NCI-H226 (cell line): ENCODE measurements at regions not wholly inside any gene's neighbourhood (a gene's known extent, or its start where the extent isn't known, plus 50 kb on each side); places are given as distances from the start of the nearest gene placed in this dataset.
"Not testable (repeated sequence)": the region's sequence is repeated elsewhere in the genome, so short reads cannot be mapped to it uniquely, and the experiment has no call there.

Experiments used
- DNase-seq: peaks from one replicate; pipeline ENCODE4 v3.0.0-alpha.2; 2015

GRCh38 chr14:28577187-28577586 is 189.4 kb upstream of the FOXG1 start:
- DNase-seq, result no peak

- no peak for DNase-seq
These were observed 188.9 kb upstream of the FOXG1 start for GRCh38 chr14:28577711-28578131.

- DNase-seq, result no peak
These were observed 181.6 kb upstream of the FOXG1 start for GRCh38 chr14:28584951-28585350.

DNA sequence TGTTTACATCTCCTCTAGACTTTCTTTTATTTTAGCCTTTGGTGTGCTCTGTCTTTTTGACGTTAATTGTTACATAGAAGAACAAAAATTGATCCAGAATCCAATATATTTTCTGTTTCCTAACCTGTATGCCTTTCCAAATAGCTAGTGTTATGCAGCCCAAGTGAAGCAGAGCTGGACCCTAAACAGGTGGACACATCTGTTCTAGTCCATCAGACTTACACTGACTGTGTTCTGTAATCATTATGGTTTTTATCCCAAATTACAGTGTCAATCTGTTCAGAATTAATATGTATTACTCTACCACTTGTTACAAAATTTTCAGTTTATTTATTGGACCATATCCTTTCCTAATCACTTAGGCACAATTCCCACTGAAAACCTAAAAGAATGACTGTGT is 176.8 kb upstream of the FOXG1 start:
- DNase-seq, result no peak

GRCh38 chr14:28596391-28596790 is 170.2 kb upstream of the FOXG1 start:
- DNase-seq, result no peak

DNA sequence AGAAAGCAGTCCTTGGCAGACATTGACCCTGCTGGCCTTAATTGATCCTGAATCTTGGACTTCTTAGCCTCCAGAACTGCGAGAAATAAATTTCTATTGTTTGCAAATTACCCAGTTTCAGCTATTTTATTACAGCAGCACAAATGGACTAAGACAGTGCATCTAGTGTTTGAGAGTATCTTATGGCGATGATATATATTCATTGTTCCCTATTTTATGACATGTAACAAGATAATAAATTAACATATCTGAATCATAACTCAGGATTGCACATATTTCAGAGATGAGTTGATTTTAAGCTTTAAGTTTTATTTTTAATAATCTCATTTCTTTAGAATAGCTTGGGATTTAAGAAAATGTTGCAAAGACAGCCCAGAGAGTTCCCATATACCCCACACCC is 167.4 kb upstream of the FOXG1 start:
- DNase-seq, result no peak

DNA sequence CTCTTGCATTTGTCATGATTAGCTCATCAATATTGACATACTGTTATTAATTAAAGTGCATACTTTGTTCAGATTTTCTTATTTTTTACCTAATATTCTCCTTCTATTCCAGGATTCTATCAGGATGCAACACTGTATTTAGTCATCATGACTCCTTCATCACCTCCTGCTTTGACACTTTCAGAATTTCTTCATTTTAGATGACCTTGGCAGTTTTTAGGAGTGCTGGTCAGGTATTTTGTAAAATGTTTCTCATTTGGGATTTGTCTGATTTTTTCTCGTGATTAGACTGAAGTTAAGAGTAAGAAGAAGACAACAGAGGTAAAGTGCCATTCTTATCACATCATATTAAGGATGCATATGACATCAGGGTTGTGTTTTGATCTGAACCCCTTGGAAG is 167.0 kb upstream of the FOXG1 start:
- no peak for DNase-seq

DNA sequence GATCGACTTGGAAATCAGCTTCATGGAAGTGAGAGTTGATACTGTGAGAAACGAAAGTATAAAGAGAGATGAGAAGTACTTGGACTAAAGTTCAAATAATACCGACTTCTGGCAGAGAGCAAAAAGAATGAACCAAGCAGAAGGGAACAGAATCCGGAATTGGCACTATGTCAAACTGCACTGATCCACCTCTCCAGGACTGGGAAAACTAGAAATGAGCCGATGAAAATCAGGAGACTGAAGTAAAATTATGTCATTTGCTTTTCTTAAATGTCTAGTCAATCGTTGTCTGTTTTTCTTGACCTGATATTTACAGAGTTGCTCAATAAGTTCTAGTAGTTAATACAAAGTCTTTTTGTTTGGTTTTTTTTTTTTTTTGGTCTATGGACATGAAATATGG is 163.0 kb upstream of the FOXG1 start:
- DNase-seq, result no peak

DNA sequence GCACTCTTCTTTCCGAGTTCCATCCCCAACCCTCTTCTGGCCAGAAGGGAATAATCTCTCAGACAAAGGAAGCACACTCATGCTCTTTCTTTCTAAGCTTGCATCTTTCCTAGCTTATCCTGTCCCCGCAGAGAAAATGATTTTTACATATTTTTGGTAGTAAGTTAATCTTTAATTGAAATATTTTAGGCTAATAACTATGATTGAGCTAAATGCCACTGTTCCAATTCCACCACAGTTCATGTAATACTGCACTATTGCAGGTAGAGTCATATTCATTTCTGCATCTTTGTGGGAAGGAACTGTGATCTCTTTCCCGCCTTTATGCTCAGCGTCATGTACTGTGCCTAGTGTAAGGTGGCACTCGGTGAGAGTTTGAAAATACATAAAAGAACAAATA is 158.9 kb upstream of the FOXG1 start:
- DNase-seq, result no peak

DNA sequence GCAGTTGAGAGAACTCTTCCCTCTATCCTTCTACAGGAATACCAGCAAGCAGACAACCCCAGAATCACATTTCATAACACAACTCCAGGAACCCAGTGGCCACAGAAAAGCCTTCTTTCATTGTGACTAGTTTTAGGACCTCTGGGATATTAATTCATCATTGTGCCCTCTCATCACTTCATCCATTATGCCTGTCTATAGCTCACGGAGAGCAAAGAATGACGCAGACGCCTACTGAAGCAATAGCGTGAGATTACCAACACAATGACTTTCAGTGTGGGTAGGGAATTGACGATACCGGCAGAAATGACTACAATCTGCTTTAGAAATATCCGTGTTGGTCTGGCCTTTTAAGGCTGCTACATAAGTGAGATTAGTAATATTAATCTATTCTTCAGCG is 158.1 kb upstream of the FOXG1 start:
- DNase-seq, result no peak

DNA sequence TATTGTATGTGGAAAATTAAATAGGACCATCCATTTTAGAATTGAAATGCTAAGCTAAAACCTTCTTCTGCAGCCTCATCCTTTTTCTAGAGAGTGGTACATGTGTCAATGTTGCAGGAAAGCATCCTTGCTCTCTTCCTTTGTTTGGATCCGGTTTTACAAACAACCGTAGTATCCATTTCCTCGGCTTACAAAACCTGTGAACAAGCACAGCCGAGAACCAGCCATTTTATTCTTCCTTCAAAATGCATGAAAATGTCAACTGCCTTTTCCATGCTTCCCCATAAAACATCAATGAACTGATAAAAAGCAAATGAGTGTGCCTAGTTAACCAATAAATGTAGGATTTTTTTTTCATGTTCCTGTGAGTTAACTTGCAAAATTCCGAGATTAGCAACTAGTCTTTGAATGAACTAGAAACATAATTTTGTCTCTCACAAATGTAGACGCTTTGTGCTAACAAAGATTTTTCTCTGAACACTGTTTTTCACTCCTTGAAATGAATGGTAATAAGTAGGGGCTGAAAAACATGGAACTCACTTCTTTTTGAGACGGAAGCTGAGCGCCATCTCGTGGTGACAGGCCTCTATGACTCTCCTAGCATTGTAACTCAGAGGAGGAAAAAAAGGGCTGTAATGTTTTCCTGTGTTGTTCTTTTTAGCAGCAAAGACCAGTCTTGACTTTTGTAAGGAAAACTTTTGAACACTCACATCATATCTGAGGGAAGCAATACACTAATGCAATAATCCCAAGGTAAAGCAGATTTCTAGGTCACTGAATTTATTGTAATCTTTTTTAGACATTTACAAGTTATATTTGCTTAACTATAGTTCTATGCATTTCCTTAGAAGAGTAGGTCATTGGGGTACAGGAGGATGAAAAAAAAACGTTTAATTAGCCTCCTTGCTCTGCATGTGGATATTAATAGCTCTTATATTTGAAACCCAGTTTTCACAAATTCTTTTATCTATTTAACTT is 157.4 kb upstream of the FOXG1 start:
- DNase-seq, result no peak

- DNase-seq, result no peak
These were observed 154.2 kb upstream of the FOXG1 start for GRCh38 chr14:28612414-28612813.

- no peak for DNase-seq
These were observed 153.1 kb upstream of the FOXG1 start for GRCh38 chr14:28613532-28613931.

DNA sequence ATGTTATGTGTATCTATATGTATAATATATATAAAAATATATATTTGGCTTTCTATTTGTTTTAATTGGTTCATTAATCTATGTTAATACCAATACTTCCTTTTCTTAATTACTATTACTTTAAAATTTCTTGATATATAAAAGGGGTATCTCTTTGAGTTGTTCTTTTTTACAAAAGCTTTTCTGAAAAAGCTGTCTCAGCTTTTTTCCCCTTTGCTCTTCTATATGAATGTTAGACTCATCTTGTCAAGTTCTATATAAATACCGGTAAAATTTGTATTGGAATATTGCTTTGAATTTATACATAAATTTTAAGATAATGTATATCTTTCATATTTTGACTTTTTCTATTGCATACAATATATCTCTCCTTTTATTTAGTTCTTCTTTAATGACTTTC is 139.8 kb upstream of the FOXG1 start:
- DNase-seq, result no peak

- no peak for DNase-seq
These were observed 137.1 kb upstream of the FOXG1 start for GRCh38 chr14:28629328-28630004.

DNA sequence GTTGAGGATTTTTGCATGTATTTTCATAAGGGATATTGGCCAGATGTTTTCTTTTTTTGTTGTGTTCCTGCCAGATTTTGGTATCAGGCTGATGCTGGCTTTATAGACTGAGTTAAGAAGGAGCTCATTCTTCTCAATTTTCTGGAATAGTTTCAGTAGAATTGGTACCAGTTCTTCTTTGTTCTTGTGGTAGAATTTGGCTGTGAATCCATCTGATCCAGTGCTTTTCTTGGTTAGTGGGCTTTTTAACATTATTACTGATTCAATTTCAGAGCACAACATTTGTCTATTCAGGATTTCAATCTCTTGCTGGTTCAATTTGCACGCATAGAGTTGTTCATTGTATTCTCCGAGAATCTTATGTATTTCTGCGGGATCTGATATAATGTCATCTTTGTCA is 136.5 kb upstream of the FOXG1 start:
- DNase-seq, result no peak

DNA sequence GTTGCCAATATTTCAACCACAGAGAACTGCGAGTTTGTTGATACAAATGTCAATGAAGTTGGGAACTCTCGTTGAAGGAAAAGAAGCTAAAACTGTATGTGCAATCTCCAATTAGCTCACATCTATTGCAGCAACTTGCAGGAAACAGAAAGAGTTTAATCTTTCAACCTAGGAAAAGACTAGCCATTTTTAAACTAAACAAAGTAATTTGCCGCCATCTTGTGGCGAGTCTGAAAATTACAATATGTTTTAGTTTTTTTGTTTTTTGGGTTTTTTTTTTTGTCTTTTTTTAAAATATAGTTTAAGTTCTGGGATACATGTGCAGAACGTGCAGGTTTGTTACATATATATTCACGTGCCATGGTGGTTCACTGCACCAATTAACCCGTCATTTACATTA is 131.2 kb upstream of the FOXG1 start:
- no peak for DNase-seq

- not testable (repeated sequence) for DNase-seq
These were observed 130.8 kb upstream of the FOXG1 start for GRCh38 chr14:28635816-28636215.

GRCh38 chr14:28641189-28641588 is 125.4 kb upstream of the FOXG1 start:
- not testable (repeated sequence) for DNase-seq

- DNase-seq, result no peak
These were observed 115.4 kb upstream of the FOXG1 start for GRCh38 chr14:28651148-28651547.

GRCh38 chr14:28652782-28653181 is 113.8 kb upstream of the FOXG1 start:
- DNase-seq, result no peak

- DNase-seq, result no peak
These were observed 113.1 kb upstream of the FOXG1 start for GRCh38 chr14:28653521-28653920.

DNA sequence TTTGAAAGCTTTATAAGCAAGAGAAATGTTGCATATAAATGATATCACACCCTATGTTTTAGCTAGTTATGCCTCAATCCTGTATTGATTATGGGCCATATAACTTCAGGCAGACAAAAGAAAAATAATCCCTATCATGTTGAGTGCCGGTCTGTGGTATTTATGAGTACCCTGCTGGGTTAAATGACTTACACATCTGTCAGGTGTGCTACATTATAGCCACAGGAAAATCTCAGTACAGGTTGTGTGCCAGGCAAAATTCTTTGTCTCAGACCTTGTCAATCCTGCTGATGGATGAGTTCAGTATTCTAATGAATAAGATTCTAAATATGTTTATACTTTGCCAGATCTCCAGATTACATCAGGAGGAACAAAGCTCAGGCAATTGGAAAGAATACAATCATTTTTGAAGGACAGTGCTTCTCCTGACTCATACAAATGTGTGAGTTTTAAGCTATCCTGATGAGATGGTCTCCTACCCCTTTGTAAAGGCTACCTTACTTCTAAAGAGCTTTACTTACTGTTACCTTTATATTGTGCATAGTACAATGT is 109.8 kb upstream of the FOXG1 start:
- DNase-seq, result no peak

DNA sequence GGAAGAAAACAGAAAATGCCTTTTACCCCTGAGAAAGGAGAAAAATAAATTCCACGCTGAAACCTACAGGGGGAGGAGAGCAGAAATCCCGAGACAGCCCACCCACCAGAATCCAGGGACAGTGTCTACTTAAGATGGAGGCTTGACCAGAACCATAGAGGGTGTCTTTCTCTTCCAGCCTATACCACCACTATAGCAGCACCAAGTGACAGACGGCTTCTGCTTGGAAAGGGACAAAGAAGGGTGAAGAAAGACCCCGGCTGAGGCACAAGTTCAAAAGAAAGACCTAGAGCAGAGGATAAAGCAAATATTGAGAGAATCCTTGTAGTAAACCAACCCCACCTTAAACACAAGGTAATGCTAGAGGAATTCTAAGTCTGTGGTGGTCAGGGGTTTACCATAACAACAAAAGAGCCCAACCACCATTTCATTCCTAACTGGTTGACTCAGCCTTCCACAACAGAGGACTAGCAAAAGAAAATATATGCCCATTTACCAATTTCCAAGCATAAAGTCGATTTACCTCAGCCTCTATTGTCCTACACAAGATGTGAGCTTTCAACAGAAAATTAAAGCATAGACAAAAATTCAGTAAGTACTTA is 105.3 kb upstream of the FOXG1 start:
- DNase-seq, result no peak
